ENCODE measurements at regions not wholly inside any gene's neighbourhood (a gene's known extent, or its start where the extent isn't known, plus 50 kb on each side); places are given as distances from the start of the nearest gene placed in this dataset.
"Not testable (repeated sequence)": the region's sequence is repeated elsewhere in the genome, so short reads cannot be mapped to it uniquely, and the experiment has no call there.

GRCh38 chr10:118805146-118805545 is 50.4 kb upstream of the CACUL1 start:
- TF ChIP-seq POLR2A (IDR thresholded peaks at IDR 0.05; ENCODE audit: low read length) (no peak), GATA1 (IDR thresholded peaks at IDR 0.05; ENCODE audit: low read depth, low read length) (no peak)
- DNase-seq, result no peak

- TF ChIP-seq GATA1 (IDR thresholded peaks at IDR 0.05; ENCODE audit: low read depth, low read length), result no peak
- TF ChIP-seq POLR2A (IDR thresholded peaks at IDR 0.05; ENCODE audit: low read length), result no peak
- DNase-seq, result no peak
These were observed 52.9 kb upstream of the CACUL1 start for GRCh38 chr10:118807512-118808305.

- no peak for DNase-seq
These were observed 54.0 kb upstream of the CACUL1 start for GRCh38 chr10:118808601-118809356.

GRCh38 chr10:118809357-118810220 is 54.8 kb upstream of the CACUL1 start:
- no peak for TF ChIP-seq GATA1 (IDR thresholded peaks at IDR 0.05; ENCODE audit: low read depth, low read length)
- TF ChIP-seq POLR2A (IDR thresholded peaks at IDR 0.05; ENCODE audit: low read length), result no peak
- DNase-seq, result no peak

More at GRCh38 chr10:118808601-118809356, 54.0 kb upstream of the CACUL1 start:
- no peak for TF ChIP-seq GATA1 (IDR thresholded peaks at IDR 0.05; ENCODE audit: low read depth, low read length)
- no peak for TF ChIP-seq POLR2A (IDR thresholded peaks at IDR 0.05; ENCODE audit: low read length)

DNA sequence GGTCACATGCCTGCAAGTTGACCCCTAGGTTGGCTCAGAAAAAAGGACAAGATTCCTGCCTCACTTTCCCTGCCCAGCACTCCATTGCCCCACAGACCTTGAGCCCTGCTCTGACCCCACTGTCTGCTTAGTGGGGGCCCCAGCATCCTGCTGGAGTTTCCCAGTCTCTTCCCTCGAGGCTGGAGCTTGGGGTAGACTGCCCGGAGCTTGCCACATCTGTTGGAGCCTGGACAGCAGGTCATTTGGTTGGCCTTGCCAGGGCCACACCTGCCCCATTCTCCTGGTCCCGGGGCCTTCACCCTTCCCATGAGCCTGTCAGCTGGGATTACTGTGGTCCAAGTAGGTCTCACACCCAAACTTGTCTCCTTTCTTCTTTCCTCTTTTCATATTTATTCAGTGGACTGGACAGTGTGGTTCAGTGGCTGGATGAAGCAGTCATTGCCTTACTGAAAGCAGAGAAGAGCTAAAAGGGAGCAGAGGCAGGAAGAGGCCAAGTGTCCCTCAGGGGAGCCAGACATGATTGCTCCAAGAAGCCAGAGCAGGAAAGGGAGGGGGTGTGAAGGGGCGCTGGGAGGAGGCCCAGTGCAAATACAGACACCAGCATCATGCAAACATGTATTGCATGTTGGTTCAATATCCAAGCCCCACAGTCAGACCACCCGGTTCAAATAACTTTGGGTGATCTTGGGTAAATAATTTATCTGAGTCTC is 56.2 kb upstream of the CACUL1 start:
- DNase-seq, result no peak
- TF ChIP-seq GATA1 (IDR thresholded peaks at IDR 0.05; ENCODE audit: low read depth, low read length) (no peak), POLR2A (IDR thresholded peaks at IDR 0.05; ENCODE audit: low read length) (no peak)

DNA sequence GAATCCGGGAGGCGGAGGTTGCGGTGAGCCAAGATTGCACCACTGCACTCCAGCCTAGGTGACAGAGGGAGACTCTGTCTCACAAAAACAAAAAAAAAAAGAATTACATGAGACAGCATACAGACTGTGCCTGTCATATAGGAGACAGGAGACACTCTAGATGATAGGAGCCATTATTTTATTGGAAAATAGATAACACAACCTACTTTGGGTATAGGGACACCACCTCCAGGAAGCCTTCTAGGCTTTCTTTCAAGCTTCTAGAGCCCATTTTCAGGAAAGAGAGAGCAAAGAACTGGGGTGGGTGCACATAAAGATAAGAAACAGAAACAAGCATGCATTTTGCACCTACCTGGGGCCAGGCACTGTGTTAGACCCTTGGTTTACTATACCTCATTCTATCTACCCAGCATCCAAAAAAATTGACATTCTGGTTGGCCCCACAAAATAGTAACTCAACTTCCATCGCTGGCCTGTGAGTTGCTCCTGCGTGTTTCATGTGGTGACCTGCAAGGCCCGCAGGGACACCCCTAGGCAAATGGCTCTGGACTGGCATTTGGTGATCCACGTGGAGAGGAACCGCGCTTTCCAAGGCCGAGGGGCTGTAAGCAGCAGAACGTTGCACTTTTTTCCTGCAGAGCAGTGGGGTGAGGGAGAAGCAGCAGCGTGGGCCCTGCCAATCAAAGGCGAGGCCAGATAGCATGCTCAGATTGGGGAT is 57.1 kb upstream of the CACUL1 start:
- DNase-seq, result no peak
- TF ChIP-seq POLR2A (IDR thresholded peaks at IDR 0.05; ENCODE audit: low read length) (no peak), GATA1 (IDR thresholded peaks at IDR 0.05; ENCODE audit: low read depth, low read length) (no peak)

DNA sequence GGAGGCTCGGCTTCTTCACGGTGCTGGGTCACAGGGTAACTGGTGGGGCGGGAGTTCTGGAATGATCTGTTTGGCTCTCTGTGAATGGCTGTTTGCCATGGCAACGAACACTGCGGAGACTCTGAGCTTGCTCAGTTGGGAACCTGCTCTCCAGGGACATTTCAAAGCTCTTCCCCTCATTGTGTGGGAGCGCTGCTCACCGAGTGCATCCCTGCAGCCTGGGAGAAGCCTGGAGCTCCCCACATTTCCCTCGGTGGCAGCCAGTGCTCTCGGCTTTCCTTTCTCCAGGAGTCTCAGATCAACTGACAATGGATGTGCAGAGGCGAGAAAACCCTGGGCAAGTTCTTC is 57.6 kb upstream of the CACUL1 start:
- DNase-seq, result no peak
- no peak for TF ChIP-seq POLR2A (IDR thresholded peaks at IDR 0.05; ENCODE audit: low read length)
- TF ChIP-seq GATA1 (IDR thresholded peaks at IDR 0.05; ENCODE audit: low read depth, low read length), result no peak

- not testable (repeated sequence) for DNase-seq
These were observed 58.2 kb upstream of the CACUL1 start for GRCh38 chr10:118813001-118813400.

DNA sequence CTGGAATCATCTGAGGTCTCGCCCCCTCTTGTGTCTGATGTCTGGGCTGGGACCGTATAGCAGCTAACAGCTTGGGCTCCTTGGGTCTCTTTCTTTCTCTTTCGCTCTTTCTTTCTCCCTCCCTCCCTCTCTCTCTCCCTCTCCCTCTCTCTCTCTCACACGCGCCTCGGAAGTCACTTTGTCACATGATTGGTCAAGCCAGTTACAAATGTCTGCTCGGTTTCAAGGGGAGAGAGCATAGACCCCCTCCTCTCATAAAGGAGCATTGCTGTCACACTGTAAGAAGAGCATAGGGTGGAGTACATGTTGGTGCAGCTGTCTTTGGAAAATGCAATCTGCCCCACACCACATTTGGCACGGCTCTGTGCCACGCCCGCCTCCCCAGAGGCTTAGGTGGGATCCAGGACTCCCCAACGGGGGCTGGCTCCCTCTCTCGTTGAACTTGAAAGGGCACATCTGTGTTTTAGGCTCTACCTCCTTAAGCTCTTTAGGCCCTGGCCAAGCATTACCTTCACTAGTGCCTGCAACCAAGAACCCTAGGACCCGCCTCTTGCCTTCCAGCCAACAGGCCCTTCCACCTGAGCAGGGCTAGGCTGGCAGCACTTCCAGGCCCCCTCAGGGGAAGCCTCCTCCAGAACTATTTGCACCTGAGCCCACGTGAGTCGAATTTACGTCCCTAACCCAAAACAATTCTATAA is 61.9 kb upstream of the CACUL1 start:
- DNase-seq, result no peak

DNA sequence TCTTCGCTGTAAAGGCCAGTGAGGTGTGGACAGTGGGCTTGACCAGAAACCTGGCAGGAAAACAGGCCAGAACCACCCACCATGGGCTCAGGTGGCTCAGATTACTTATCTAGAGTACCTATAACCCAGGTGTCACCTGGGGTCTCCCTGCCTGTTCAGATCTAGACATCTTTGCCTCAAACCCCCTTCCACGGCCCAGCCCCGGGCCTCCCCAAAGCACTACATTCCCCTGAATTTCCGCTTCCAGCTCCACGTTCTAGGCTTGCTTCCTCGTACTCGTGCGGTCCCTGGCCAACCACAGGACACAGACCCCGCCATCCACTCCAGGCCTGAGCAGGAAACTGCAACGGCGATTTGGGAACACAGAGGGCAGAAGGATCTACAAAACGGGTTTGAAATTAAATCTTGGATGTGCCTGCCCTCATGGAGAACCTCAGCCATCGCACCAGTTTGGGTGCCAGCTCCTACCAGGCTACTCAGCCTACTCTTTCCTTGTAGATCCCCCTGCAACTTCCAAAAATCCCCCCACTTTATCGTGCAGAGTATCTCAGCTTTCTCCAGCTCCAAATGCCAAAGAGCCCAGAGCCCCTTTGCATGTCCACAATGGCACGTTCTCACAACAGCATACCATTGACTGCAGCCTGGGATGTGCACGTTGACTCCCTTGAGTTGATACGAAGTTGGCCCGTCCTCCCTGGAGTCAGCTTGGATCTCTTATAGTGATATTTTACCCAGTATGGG is 62.7 kb upstream of the CACUL1 start:
- TF ChIP-seq GATA1 (IDR thresholded peaks at IDR 0.05; ENCODE audit: low read depth, low read length) (no peak), POLR2A (IDR thresholded peaks at IDR 0.05; ENCODE audit: low read length) (no peak)
- DNase-seq, result no peak

More for the DNA sequence above, 61.9 kb upstream of the CACUL1 start:
- TF ChIP-seq POLR2A (IDR thresholded peaks at IDR 0.05; ENCODE audit: low read length) (no peak), GATA1 (IDR thresholded peaks at IDR 0.05; ENCODE audit: low read depth, low read length) (no peak)

- TF ChIP-seq GATA1 (IDR thresholded peaks at IDR 0.05; ENCODE audit: low read depth, low read length) (no peak), POLR2A (IDR thresholded peaks at IDR 0.05; ENCODE audit: low read length) (no peak)
- no peak for DNase-seq
These were observed 64.0 kb upstream of the CACUL1 start for GRCh38 chr10:118818621-118819221.

Measured in erythroblast (primary cell).